NCI-H2196 treated with DMSO at 0.1 percent for 48 hours (cell line): ENCODE measurements at regions not wholly inside any gene's neighbourhood (a gene's known extent, or its start where the extent isn't known, plus 50 kb on each side); places are given as distances from the start of the nearest gene placed in this dataset.

Experiments
- DNase-seq: peaks from one replicate; lab custom pipeline; 2025; ENCODE audit not compliant: unreplicated experiment; lab: John Stamatoyannopoulos, UW

GRCh38 chr2:58950795-58951462, 709.8 kb upstream of the FANCL start:
- DNase-seq: no peak

DNA sequence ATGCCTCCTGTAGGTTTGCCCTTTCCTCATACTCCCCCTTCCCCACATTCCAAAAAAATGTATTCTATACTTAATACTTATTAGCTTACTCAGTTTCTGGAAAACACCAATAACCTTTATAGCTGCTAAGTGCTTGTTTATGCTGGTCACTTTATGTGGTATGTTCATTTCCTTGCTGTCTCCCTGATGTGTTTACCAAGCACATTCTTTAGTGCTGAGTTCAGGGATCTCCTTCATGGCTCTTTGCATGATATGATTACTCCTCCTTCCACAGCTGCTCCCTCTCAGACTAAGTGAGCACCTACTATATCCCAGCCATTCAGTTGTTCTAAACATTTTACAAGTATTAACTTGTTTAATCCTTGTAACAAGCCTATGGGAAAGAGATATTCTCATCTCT, 698.3 kb upstream of the FANCL start:
- no peak for DNase-seq

DNA sequence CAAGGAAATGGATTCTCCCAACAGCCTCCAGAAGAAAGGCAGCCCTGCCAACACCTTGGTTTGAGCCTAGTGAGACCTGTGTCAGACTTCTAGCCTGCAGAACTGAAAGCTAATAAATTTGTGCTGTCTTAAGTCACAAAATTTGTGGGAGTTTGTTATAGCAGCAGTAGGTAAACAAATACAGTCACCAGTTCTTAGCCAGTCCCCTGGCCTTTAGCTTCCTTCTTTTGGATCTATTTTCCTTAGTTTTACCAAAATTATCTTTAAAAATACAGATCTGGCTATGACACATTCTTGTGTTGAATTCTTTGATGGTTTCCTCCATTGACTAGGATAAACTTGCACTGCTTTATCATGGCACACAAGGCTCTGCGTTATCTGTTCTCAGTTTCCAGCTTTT, 697.9 kb upstream of the FANCL start:
- no peak for DNase-seq

GRCh38 chr2:58932801-58933200, 691.7 kb upstream of the FANCL start:
- no peak for DNase-seq

DNA sequence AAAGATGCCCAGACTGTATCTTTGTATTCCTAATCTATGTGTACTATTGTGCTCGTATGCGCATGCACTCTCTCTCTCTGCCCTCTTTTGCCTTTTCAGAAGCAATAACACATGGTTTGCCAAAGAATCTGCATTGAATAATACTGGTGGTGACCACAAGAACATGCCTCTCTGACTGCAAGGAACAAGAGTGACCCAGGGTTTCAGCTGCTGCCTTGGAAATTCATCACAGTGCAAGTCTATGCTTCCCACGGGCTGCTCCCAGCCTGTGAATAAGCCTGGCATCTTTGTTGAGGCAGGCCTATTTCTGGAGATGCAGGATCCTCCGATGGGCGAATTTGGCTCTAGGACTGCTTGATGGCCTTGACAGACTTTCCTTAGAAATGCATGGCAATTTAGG, 689.4 kb upstream of the FANCL start:
- no peak for DNase-seq

DNA sequence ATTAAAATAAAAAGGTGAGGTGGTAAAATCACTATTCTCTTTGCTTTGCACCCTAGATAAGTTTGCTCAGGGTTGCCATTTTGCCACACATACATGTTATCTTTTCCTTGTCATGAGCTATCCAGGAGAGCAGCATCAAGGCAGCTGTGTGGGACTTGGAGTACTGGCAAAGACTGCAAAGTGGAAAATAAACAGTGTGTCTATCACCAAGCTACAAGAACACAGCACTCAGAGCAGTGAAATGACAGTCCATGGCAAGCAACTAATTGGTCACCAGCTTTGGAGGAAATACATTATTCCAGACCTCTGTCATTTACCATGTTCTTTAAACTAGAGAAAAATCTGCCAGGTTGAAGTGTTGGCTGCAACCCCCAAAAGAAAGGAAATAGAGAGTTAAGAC, 687.8 kb upstream of the FANCL start:
- DNase-seq: no peak

- no peak for DNase-seq
Observed at GRCh38 chr2:58928391-58928790, 687.3 kb upstream of the FANCL start.

- DNase-seq: no peak
Observed at GRCh38 chr2:58926112-58926511, 685.0 kb upstream of the FANCL start.

DNA sequence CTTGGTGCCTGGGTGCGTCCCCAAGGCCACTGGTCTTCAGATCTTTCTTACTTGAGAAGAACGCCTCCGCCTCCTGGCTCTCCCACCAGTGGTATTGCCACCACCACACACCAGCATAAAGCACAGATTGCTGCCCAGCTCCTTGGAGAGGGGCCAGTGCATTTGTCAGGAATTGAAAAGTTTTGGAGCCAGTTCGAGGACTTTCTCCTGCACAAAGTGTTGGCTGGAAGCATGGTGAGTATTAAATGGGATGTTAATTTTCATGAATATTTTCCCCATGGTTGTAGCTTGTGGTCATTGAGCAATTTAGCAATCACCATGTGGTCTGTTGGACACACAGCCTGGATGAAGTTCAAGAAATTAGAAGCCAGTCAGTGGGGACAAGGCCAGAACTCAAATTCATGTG, 684.6 kb upstream of the FANCL start:
- no peak for DNase-seq

- DNase-seq: no peak
Observed at GRCh38 chr2:58923869-58924268, 682.7 kb upstream of the FANCL start.

DNA sequence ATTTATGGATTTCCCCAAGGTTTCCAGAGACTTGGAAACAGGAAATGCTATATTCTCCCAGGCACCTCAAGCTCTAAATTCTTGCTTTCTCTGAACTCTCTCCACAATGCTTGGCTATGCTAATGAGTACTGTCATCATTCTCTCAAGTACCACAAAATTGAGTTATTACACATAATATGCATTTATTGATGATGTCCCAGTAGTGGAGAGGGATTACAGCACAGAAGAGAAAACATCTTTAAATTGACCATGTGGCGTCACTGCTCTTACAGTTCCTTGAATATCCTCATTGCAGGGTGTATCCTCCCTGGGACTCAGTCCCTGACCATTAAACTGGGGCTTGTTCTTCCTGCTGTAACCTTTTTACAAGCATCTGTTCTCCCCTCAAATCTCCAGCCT, 681.1 kb upstream of the FANCL start:
- DNase-seq: no peak

DNA sequence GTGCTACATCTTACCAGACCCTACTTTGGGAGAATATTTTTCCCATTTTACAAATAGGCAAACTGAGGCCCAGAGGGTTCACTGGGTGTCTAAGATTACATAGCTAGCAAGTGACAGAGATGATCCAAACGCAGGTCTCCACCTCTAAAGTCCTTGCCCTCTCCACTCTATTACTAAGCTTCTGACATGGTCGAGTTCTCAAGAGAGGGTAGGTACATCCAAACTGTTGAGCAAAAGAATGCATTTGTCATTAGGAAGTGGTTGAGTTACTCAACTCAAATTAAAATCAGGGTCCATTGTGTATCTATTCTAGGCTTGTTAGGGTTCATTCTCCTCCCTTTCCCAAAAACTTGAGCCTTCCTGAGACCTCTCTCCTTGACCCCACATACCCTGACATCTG, 680.6 kb upstream of the FANCL start:
- no peak for DNase-seq

GRCh38 chr2:58920001-58920400, 678.9 kb upstream of the FANCL start:
- DNase-seq: no peak

DNA sequence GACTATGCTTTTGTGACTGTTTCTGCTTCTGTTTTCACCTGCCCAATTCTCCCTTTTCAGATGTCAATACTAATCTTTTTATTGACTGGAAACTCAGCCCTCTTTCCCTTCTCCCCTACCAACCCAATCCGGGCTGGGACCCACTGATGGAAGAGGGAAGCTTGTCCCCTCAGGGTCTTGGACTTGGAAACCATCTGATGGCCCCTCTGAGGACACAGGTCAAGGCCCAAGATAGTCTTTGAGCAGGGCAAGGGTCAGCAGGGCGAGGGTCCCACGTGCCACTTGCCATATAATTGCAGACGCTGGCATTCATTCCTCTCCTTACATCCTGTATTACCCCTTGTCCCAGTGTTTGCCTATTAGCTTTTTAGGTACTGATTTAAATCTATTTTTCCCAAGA, 678.2 kb upstream of the FANCL start:
- no peak for DNase-seq

- no peak for DNase-seq
Observed at GRCh38 chr2:58918141-58918540, 677.0 kb upstream of the FANCL start.

DNA sequence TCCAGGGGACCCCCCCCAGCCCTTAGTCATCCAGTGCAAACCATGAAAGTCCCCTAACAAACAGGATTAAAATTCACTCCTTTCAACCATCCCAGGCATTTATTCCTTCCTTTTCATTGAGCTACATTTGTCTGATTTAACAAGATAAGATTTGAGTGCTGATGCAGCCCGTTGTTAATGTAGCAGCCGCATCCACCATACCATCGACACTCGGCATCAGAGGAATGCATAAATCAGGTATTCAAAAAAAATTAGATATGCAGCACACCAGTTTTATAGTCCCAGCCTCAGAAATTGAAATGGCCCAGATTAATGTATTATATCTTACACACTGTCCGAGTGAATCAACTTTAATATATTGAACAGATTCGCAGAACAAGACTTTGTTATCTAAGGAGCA, 676.5 kb upstream of the FANCL start:
- DNase-seq: no peak

- DNase-seq: no peak
Observed at GRCh38 chr2:58916063-58916462, 674.9 kb upstream of the FANCL start.

- DNase-seq: no peak
Observed at GRCh38 chr2:58914733-58915505, 673.8 kb upstream of the FANCL start.

- no peak for DNase-seq
Observed at GRCh38 chr2:58913082-58913726, 672.1 kb upstream of the FANCL start.

DNA sequence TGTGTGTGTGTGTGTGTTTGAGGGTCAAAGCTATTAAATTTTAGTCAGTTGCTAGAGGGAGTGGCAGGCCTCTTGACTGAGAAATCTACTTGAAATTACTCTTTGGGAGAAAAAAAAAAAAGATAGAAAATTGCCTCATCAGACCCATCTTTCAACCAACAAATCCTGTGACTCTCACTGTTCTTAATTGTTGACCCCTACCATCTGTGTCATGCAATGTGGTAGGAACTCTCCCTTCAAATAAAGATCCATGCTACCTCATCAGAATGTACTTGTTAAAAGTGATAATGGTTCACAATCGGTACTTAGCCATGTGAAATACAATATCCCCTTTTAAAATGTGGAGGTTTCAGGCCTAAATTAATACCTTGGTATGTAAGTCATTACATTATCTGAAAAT, 670.8 kb upstream of the FANCL start:
- DNase-seq: no peak

DNA sequence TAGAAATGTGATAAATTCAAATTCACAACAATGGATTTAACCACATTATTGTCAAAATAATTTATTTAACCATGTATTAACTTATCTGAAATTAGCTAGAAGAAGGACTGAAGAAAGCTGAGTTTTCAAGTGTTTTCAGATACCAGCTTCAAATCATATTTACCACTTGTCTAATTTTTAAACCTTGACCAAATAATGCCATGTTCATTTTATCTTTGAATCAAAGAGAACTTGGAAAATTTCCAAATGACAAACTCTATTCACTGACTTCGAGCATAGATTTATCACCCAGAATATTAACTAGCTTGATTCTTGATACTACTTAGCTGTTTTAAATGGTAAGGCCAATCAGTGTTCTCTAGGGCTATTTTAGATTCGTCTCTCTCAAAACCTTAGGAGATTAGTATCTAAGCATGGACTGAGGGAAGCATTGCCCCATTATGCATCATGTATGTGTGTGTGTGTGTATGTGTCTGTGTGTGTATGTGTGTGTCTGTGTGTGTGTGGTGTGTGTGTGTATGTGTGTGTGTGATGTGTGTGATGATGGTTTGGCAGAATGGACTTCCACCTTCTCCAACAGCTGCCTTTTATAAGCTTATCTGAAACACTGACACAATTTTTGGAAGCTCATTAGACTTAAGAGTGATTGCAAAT, 667.5 kb upstream of the FANCL start:
- no peak for DNase-seq

DNA sequence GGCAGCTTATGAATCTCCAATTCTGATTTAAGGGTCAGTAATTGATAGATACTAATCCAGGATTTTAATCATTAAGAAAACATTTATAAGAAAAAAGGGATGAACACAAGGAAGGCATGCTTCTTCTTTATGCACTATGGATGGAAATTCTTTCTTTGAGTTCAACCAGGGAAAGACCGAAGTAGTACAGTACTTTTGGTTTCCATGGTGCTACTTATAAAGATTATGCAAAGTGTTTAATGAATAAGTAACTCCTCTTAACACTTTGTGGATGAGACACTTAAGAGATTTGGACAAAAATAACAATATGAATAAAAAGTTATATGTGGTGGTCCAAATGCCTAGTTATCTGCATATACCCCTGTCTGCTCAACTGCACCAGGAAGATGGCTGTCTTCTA, 666.5 kb upstream of the FANCL start:
- no peak for DNase-seq
